ENCODE measurements at regions not wholly inside any gene's neighbourhood (a gene's known extent, or its start where the extent isn't known, plus 50 kb on each side); places are given as distances from the start of the nearest gene placed in this dataset.

DNA sequence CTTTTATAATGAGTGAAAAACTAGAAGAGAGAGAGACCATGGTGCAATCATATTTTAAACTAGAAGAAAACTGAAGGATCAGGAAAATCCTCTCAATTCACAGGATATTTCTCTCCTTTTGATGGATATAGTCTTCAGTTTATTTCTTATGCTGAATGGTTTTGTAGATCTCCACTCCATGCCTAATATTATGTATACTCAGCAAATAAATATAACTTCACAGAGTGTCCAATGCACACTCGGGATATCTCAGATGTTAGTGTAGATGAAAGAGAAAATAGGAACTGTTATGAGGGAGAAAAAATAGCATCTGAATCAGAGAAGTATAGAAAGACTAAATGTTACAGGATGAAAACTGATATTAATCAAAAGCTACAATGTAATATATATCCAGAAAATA, 1324.5 kb upstream of the PIK3C3 start:
- no peak for DNase-seq (ENCODE audit: low spot score)
- no peak overlapping the region for H3K27ac ChIP-seq (ENCODE audit: low read depth in 1 of 2, low read length in 2 of 2)
- no peaks in the 10 kb centered on the region for H3K4me1 ChIP-seq (ENCODE audit: control insufficient read depth in 4 of 4, insufficient read depth in 4 of 4, low read length in 3 of 4)
- H3K36me3 ChIP-seq (ENCODE audit: control insufficient read depth in 4 of 4, insufficient read depth in 3 of 4, low read depth in 1 of 4, low read length in 3 of 4): no peaks in the 10 kb centered on the region
- peaks cover 0 to 3% (median under 1%) of the 10 kb centered on the region in 4 donors for H3K9me3 ChIP-seq (ENCODE audit: control insufficient read depth in 4 of 4, low read length in 3 of 4)
- no peaks in the 10 kb centered on the region for H3K27me3 ChIP-seq (ENCODE audit: control insufficient read depth in 4 of 4, insufficient read depth in 4 of 4, low read length in 3 of 4)
- no peak overlapping the region for H3K9ac ChIP-seq (ENCODE audit: low read depth in 1 of 2, low read length in 2 of 2)
- 81% methylated on average over 1 of the region's 1 CpG for WGBS
- H3K4me3 ChIP-seq (ENCODE audit: low read depth in 1 of 3, low read length in 3 of 3): no peak overlapping the region
- TF ChIP-seq SP1 (IDR thresholded peaks at IDR 0.05) (no peak), FOXA1 (IDR thresholded peaks at IDR 0.05) (no peak), NR2F2 (IDR thresholded peaks at IDR 0.05) (no peak), RAD21 (IDR thresholded peaks at IDR 0.05) (no peak), HNF4G (IDR thresholded peaks at IDR 0.05) (no peak), JUND (IDR thresholded peaks at IDR 0.05) (no peak), FOXA2 (IDR thresholded peaks at IDR 0.05) (no peak), RXRA (IDR thresholded peaks at IDR 0.05) (no peak), HNF4A (conservative IDR thresholded peaks at IDR 0.05) (no peak), TAF1 (conservative IDR thresholded peaks at IDR 0.05) (no peak), YY1 (IDR thresholded peaks at IDR 0.05) (no peak), GABPA (IDR thresholded peaks at IDR 0.05 in 1 of 2, conservative IDR thresholded peaks at IDR 0.05 in 1 of 2) (no peak), EGR1 (IDR thresholded peaks at IDR 0.05; ENCODE audit: low read depth in 2 of 2) (no peak)
- TF ChIP-seq, protein P1, sequence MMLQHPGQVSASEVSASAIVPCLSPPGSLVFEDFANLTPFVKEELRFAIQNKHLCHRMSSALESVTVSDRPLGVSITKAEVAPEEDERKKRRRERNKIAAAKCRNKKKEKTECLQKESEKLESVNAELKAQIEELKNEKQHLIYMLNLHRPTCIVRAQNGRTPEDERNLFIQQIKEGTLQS (IDR thresholded peaks at IDR 0.05): no peak
- TF ChIP-seq, protein P2, sequence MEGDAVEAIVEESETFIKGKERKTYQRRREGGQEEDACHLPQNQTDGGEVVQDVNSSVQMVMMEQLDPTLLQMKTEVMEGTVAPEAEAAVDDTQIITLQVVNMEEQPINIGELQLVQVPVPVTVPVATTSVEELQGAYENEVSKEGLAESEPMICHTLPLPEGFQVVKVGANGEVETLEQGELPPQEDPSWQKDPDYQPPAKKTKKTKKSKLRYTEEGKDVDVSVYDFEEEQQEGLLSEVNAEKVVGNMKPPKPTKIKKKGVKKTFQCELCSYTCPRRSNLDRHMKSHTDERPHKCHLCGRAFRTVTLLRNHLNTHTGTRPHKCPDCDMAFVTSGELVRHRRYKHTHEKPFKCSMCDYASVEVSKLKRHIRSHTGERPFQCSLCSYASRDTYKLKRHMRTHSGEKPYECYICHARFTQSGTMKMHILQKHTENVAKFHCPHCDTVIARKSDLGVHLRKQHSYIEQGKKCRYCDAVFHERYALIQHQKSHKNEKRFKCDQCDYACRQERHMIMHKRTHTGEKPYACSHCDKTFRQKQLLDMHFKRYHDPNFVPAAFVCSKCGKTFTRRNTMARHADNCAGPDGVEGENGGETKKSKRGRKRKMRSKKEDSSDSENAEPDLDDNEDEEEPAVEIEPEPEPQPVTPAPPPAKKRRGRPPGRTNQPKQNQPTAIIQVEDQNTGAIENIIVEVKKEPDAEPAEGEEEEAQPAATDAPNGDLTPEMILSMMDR (IDR thresholded peaks at IDR 0.05; ENCODE audit: low read depth, low read length, missing input control): no peak
- TF ChIP-seq, protein P3, sequence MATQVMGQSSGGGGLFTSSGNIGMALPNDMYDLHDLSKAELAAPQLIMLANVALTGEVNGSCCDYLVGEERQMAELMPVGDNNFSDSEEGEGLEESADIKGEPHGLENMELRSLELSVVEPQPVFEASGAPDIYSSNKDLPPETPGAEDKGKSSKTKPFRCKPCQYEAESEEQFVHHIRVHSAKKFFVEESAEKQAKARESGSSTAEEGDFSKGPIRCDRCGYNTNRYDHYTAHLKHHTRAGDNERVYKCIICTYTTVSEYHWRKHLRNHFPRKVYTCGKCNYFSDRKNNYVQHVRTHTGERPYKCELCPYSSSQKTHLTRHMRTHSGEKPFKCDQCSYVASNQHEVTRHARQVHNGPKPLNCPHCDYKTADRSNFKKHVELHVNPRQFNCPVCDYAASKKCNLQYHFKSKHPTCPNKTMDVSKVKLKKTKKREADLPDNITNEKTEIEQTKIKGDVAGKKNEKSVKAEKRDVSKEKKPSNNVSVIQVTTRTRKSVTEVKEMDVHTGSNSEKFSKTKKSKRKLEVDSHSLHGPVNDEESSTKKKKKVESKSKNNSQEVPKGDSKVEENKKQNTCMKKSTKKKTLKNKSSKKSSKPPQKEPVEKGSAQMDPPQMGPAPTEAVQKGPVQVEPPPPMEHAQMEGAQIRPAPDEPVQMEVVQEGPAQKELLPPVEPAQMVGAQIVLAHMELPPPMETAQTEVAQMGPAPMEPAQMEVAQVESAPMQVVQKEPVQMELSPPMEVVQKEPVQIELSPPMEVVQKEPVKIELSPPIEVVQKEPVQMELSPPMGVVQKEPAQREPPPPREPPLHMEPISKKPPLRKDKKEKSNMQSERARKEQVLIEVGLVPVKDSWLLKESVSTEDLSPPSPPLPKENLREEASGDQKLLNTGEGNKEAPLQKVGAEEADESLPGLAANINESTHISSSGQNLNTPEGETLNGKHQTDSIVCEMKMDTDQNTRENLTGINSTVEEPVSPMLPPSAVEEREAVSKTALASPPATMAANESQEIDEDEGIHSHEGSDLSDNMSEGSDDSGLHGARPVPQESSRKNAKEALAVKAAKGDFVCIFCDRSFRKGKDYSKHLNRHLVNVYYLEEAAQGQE (IDR thresholded peaks at IDR 0.05): no peak
- TF ChIP-seq, protein P4, sequence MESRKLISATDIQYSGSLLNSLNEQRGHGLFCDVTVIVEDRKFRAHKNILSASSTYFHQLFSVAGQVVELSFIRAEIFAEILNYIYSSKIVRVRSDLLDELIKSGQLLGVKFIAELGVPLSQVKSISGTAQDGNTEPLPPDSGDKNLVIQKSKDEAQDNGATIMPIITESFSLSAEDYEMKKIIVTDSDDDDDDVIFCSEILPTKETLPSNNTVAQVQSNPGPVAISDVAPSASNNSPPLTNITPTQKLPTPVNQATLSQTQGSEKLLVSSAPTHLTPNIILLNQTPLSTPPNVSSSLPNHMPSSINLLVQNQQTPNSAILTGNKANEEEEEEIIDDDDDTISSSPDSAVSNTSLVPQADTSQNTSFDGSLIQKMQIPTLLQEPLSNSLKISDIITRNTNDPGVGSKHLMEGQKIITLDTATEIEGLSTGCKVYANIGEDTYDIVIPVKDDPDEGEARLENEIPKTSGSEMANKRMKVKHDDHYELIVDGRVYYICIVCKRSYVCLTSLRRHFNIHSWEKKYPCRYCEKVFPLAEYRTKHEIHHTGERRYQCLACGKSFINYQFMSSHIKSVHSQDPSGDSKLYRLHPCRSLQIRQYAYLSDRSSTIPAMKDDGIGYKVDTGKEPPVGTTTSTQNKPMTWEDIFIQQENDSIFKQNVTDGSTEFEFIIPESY (IDR thresholded peaks at IDR 0.05): no peak
- TF ChIP-seq, protein P5, sequence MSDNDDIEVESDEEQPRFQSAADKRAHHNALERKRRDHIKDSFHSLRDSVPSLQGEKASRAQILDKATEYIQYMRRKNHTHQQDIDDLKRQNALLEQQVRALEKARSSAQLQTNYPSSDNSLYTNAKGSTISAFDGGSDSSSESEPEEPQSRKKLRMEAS (IDR thresholded peaks at IDR 0.05): no peak

All from liver (tissue), 8 donors.